COLO668 (cell line): ENCODE measurements at regions not wholly inside any gene's neighbourhood (a gene's known extent, or its start where the extent isn't known, plus 50 kb on each side); places are given as distances from the start of the nearest gene placed in this dataset.

Source experiments
- DNase-seq: peaks from one replicate; lab custom pipeline; 2025; ENCODE audit not compliant: unreplicated experiment; lab: John Stamatoyannopoulos, UW

GRCh38 chr6:79864421-79864820 is 82.9 kb downstream of the ELOVL4 start:
- no peak for DNase-seq

- peak; percentile 2 for DNase-seq
Measured at GRCh38 chr6:79864001-79864400, 83.4 kb downstream of the ELOVL4 start.

GRCh38 chr6:79863566-79863965 is 83.8 kb downstream of the ELOVL4 start:
- no peak for DNase-seq

- no peak for DNase-seq
Measured at GRCh38 chr6:79862711-79863110, 84.6 kb downstream of the ELOVL4 start.

- no peak for DNase-seq
Measured at GRCh38 chr6:79862126-79862525, 85.2 kb downstream of the ELOVL4 start.

GRCh38 chr6:79861023-79861422 is 86.3 kb downstream of the ELOVL4 start:
- DNase-seq = no peak

GRCh38 chr6:79847426-79847825 is 99.9 kb downstream of the ELOVL4 start:
- no peak for DNase-seq

- DNase-seq = no peak
Measured at GRCh38 chr6:79842376-79843040, 104.8 kb downstream of the ELOVL4 start.

GRCh38 chr6:79841577-79842375 is 105.6 kb downstream of the ELOVL4 start:
- DNase-seq = no peak

- no peak for DNase-seq
Measured at GRCh38 chr6:79838851-79839250, 108.5 kb downstream of the ELOVL4 start.

- DNase-seq = no peak
Measured at GRCh38 chr6:79833964-79834284, 113.4 kb downstream of the ELOVL4 start.

- no peak for DNase-seq
Measured at GRCh38 chr6:79833264-79833963, 113.9 kb downstream of the ELOVL4 start.

GRCh38 chr6:79832723-79833122 is 114.6 kb downstream of the ELOVL4 start:
- no peak for DNase-seq

- DNase-seq = no peak
Measured at GRCh38 chr6:79824202-79824601, 123.2 kb downstream of the ELOVL4 start.

GRCh38 chr6:79821859-79822258 is 125.5 kb downstream of the ELOVL4 start:
- DNase-seq = no peak

- DNase-seq = no peak
Measured at GRCh38 chr6:79818471-79818870, 128.9 kb downstream of the ELOVL4 start.

- DNase-seq = no peak
Measured at GRCh38 chr6:79814940-79815339, 132.4 kb downstream of the ELOVL4 start.

GRCh38 chr6:79813854-79814709 is 133.3 kb downstream of the ELOVL4 start:
- DNase-seq = peak; percentile 46

GRCh38 chr6:79813143-79813850 is 134.1 kb downstream of the ELOVL4 start:
- DNase-seq = no peak

GRCh38 chr6:79812195-79812594 is 135.2 kb downstream of the ELOVL4 start:
- DNase-seq = no peak

- no peak for DNase-seq
Measured at GRCh38 chr6:79810871-79811270, 136.5 kb downstream of the ELOVL4 start.
